Colonic mucosa (tissue), 4 donors: ENCODE measurements at regions not wholly inside any gene's neighbourhood (a gene's known extent, or its start where the extent isn't known, plus 50 kb on each side); places are given as distances from the start of the nearest gene placed in this dataset.
"Not testable (repeated sequence)": the region's sequence is repeated elsewhere in the genome, so short reads cannot be mapped to it uniquely, and the experiment has no call there.

ENCODE experiments used
- DNase-seq: peaks from one replicate; pipeline ENCODE4 v3.0.0-alpha.2; 2020
- H3K27ac ChIP-seq: fragments of 200-600 bp; one replicate; pipeline ENCODE4 v1.8.0; 2021
- H3K27me3 ChIP-seq: fragments of 200-600 bp; one replicate; pipeline ENCODE4 v1.8.0; 2021
- H3K36me3 ChIP-seq: fragments of 200-600 bp; one replicate; pipeline ENCODE4 v1.8.0; 2021
- H3K4me1 ChIP-seq: fragments of 200-600 bp; one replicate; pipeline ENCODE4 v1.8.0; 2021; ENCODE audit warnings: mild to moderate bottlenecking
- H3K4me3 ChIP-seq: fragments of 200-600 bp; one replicate; pipeline ENCODE4 v1.8.0; 2021
- H3K9ac ChIP-seq, 2 donors: one replicate each; pipeline ENCODE4 v1.7.0; 2013; ENCODE audit warnings: control low read depth in 2 of 2, low read depth in 2 of 2, low read length in 2 of 2
- H3K9me3 ChIP-seq: fragments of 200-600 bp; one replicate; pipeline ENCODE4 v1.8.0; 2021
- CTCF ChIP-seq: fragments of 200-600 bp; IDR thresholded peaks from one replicate; pipeline ENCODE4 v1.8.0; 2022; ENCODE audit warnings: antibody characterized with exemption, mild to moderate bottlenecking
- intact Hi-C: fragments of 100-400 bp; cut with DNase I; formaldehyde crosslinking; loops from one replicate; pipeline ENCODE4 v1.14.1; 2022
- donor health status: healthy.
- donor health status: DM: no; HTN: no; CAD: no.
- donor health status: DM: no; HTN: no; CAD: no.

DNA sequence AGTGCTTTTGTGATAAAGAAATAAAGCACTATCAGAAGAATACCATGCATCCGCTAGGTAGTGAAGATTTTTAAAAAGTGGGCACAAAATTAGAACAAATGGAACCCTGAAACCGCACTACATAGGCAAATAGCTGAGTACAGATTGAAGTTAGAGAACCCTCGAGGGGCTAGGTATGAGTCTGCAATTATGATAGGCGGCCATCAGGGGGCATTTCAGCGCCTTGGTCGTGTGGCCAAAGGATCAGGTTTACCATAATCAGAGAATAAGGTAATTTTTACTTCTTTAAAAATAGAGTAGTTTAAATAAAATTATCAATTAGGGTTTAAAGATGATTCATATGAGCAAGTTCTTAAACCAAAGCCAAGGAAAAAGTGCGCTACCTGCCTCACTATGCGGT is 129.8 kb downstream of the TMX1 start:
- H3K27ac ChIP-seq: no peak overlapping the region
- H3K9me3 ChIP-seq: no peaks in the 10 kb centered on the region
- intact Hi-C loops: loop anchor here (10.0 kb wide), 1 partner anchor 405 kb away; no protein-coding TSS in a partner anchor
- H3K9ac ChIP-seq: no peak overlapping the region
- DNase-seq: no peak
- no peaks in the 10 kb centered on the region for H3K36me3 ChIP-seq
- H3K4me1 ChIP-seq: no peaks in the 10 kb centered on the region
- no peak overlapping the region for H3K4me3 ChIP-seq
- no peaks in the 10 kb centered on the region for H3K27me3 ChIP-seq
- TF ChIP-seq CTCF: no peak

- intact Hi-C loops: no loop called here
- H3K27me3 ChIP-seq: no peaks in the 10 kb centered on the region
- H3K36me3 ChIP-seq: no peaks in the 10 kb centered on the region
- TF ChIP-seq CTCF: no peak
- no peak overlapping the region for H3K9ac ChIP-seq
- DNase-seq: no peak
- H3K9me3 ChIP-seq: no peaks in the 10 kb centered on the region
- no peak overlapping the region for H3K27ac ChIP-seq
- H3K4me1 ChIP-seq: no peaks in the 10 kb centered on the region
- H3K4me3 ChIP-seq: no peak overlapping the region
These were observed 130.8 kb downstream of the TMX1 start for GRCh38 chr14:51370758-51371386.

GRCh38 chr14:51377186-51377585 is 137.1 kb downstream of the TMX1 start:
- H3K27ac ChIP-seq, H3K9ac ChIP-seq, H3K36me3 ChIP-seq, intact Hi-C loops, H3K4me3 ChIP-seq, H3K9me3 ChIP-seq, DNase-seq, H3K27me3 ChIP-seq, H3K4me1 ChIP-seq: not testable (repeated sequence)

DNA sequence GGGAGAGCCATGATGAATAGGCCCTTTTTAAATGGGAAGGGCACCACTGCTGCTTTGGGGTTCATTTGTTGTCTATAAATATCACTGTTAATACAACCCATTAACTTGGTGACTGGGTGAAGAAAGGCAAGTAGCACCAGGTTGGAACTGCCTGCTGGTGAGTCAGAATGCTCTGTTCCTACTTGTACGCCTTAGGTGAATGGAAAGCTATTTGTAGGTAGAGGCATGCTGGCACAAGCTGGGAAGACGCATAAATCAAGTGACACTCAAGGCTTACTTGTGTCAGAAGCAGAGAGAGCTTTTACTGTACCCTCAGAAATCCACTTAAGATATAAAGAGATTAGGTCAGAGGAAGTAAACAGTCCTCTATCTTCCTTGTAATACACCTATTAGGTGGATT is 142.5 kb downstream of the TMX1 start:
- intact Hi-C loops: no loop called here
- Histone ChIP-seq H3K4me1 (no peaks in the 10 kb centered on the region), H3K9me3 (no peaks in the 10 kb centered on the region), H3K27me3 (no peaks in the 10 kb centered on the region), H3K36me3 (no peaks in the 10 kb centered on the region), H3K9ac (no peak overlapping the region), H3K4me3 (no peak overlapping the region), H3K27ac (no peak overlapping the region)
- DNase-seq: no peak
- TF ChIP-seq CTCF: no peak

DNA sequence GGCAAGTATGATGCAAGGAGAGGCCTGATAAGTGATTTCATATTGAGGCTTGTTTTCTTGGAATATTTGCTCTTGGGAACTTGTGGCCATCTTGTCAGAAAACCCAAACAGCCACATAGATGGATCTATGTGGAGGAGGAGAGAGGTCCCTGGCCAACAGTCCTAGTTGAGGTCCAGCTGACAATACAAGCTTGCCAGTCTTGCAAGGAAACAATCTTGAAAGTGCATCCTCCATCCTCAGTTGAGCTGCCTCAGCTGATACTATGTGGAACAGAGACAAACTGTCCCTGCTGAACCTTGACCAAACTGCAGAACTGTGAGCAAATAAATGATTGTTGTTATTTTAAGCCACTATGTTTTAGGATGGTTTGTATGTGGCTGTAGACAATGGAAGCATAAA is 146.4 kb downstream of the TMX1 start:
- no peak overlapping the region for H3K4me3 ChIP-seq
- H3K36me3 ChIP-seq: no peaks in the 10 kb centered on the region
- TF ChIP-seq CTCF: no peak
- H3K27ac ChIP-seq: no peak overlapping the region
- no peaks in the 10 kb centered on the region for H3K9me3 ChIP-seq
- intact Hi-C loops: no loop called here
- DNase-seq: no peak
- no peaks in the 10 kb centered on the region for H3K27me3 ChIP-seq
- no peak overlapping the region for H3K9ac ChIP-seq
- no peaks in the 10 kb centered on the region for H3K4me1 ChIP-seq

- H3K4me1 ChIP-seq: no peaks in the 10 kb centered on the region
- DNase-seq: no peak
- H3K27ac ChIP-seq: no peak overlapping the region
- no peaks in the 10 kb centered on the region for H3K36me3 ChIP-seq
- intact Hi-C loops: no loop called here
- no peak overlapping the region for H3K4me3 ChIP-seq
- H3K27me3 ChIP-seq: no peaks in the 10 kb centered on the region
- no peak overlapping the region for H3K9ac ChIP-seq
- TF ChIP-seq CTCF: no peak
- H3K9me3 ChIP-seq: no peaks in the 10 kb centered on the region
These were observed 147.1 kb downstream of the TMX1 start for GRCh38 chr14:51386983-51387735.
